ENCODE measurements at regions not wholly inside any gene's neighbourhood (a gene's known extent, or its start where the extent isn't known, plus 50 kb on each side); places are given as distances from the start of the nearest gene placed in this dataset.

- ATAC-seq, result no peak
- TF ChIP-seq ARNTL (CRISPR knock-in tag; IDR thresholded peaks at IDR 0.05; ENCODE audit: borderline replicate concordance, low read depth), result no peak
- TF ChIP-seq PATZ1 (CRISPR knock-in tag; IDR thresholded peaks at IDR 0.05; ENCODE audit: borderline replicate concordance), result no peak
- TF ChIP-seq ESRRG (CRISPR knock-in tag; IDR thresholded peaks at IDR 0.05), result no peak
- TF ChIP-seq TCF4 (CRISPR knock-in tag; IDR thresholded peaks at IDR 0.05; ENCODE audit: borderline replicate concordance), result no peak
- TF ChIP-seq ZFP3 (CRISPR knock-in tag; IDR thresholded peaks at IDR 0.05), result no peak
- TF ChIP-seq POU6F1 (CRISPR knock-in tag; IDR thresholded peaks at IDR 0.05; ENCODE audit: borderline replicate concordance, low read depth), result no peak
- no peak for TF ChIP-seq ZNF70 (CRISPR knock-in tag; IDR thresholded peaks at IDR 0.05)
- TF ChIP-seq PPARA (CRISPR knock-in tag; IDR thresholded peaks at IDR 0.05; ENCODE audit: borderline replicate concordance), result no peak
- TF ChIP-seq CSDC2 (CRISPR knock-in tag; IDR thresholded peaks at IDR 0.05), result no peak
- no peak for TF ChIP-seq ZFP30 (CRISPR knock-in tag; IDR thresholded peaks at IDR 0.05)
- no peak for TF ChIP-seq ZNF565 (CRISPR knock-in tag; conservative IDR thresholded peaks at IDR 0.05; ENCODE audit: low read depth)
- TF ChIP-seq CREB5 (CRISPR knock-in tag; IDR thresholded peaks at IDR 0.05; ENCODE audit: low read depth), result no peak
- no peak for TF ChIP-seq BACH2 (CRISPR knock-in tag; IDR thresholded peaks at IDR 0.05; ENCODE audit: borderline replicate concordance)
- TF ChIP-seq SNAI2 (CRISPR knock-in tag; IDR thresholded peaks at IDR 0.05), result no peak
- no peak for TF ChIP-seq OSR1 (CRISPR knock-in tag; IDR thresholded peaks at IDR 0.05)
- TF ChIP-seq ZC3H10 (CRISPR knock-in tag; IDR thresholded peaks at IDR 0.05), result no peak
- TF ChIP-seq GLIS3 (CRISPR knock-in tag; IDR thresholded peaks at IDR 0.05), result no peak
- TF ChIP-seq RARB (CRISPR knock-in tag; IDR thresholded peaks at IDR 0.05), result no peak
- no peak for TF ChIP-seq ISL1 (CRISPR knock-in tag; IDR thresholded peaks at IDR 0.05)
Observed at GRCh38 chr2:239454507-239454906, 53.7 kb upstream of the HDAC4 start.
